T-helper 9 cell (primary cell): ENCODE measurements at regions not wholly inside any gene's neighbourhood (a gene's known extent, or its start where the extent isn't known, plus 50 kb on each side); places are given as distances from the start of the nearest gene placed in this dataset.

Experiments used
- DNase-seq: peaks from one replicate; pipeline ENCODE4 v3.0.0-alpha.2; 2020

GRCh38 chr14:62017651-62018230, 255.5 kb downstream of the SNAPC1 start:
- DNase-seq = no peak

DNA sequence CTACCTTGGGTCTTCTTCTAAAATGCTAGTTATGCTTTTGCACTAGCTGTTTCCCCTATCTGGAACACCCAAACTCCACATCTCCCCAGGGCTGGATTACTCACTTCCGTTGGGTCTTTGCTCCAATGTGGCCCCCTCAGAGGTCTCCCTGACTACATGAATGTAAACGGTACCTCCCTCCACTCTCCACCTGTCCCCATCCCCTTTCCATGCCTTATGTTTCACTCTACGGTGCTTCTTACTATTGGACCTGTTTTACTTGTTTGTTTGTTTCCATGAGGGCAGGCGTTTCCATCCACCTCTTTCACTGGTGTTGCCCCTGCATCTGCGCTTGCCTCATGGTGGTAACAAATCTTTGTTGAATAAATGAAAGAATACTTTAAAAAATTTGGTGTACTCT, 256.4 kb downstream of the SNAPC1 start:
- no peak for DNase-seq

- DNase-seq = no peak
Observed at GRCh38 chr14:62027958-62028357, 265.7 kb downstream of the SNAPC1 start.

- DNase-seq = no peak
Observed at GRCh38 chr14:62029569-62029924, 267.3 kb downstream of the SNAPC1 start.

DNA sequence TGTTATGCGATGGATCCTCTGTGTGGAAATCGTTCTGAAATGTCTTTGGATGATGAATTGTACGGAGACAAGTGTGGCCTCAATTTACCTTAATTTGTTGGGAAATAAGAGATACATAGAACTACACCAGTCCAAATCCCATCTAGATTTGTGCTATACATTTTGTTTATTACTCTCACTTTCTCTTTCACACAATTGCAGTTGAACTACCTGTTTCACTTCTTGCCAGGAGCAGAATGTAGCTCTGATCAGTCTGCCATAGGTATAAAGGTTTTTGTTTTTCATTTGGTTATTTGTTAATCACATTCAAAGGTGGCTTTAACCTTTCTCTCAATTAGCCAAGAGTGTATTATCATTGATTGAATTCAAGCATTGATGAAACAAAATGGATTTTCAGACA, 268.2 kb downstream of the SNAPC1 start:
- no peak for DNase-seq

DNA sequence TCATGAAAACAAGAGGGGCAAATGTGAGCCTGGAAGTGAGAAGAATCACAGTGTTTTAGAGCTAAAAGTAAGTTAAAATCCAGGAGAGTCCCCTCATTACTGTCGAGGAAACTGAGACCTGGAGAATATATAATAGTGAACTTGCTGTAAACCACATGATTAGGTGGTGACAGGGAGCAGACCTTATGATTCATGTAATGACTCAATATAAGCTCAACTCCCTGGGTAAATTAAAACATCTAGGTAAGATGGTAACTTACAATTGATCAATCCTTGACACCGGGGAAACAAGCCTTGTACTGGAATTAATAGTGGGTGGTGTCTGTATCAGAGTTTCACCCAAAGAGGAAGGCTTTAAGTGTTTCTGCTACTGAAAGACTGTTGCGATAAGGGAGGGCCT, 269.3 kb downstream of the SNAPC1 start:
- no peak for DNase-seq

GRCh38 chr14:62053188-62053587, 291.0 kb downstream of the SNAPC1 start:
- DNase-seq = no peak

DNA sequence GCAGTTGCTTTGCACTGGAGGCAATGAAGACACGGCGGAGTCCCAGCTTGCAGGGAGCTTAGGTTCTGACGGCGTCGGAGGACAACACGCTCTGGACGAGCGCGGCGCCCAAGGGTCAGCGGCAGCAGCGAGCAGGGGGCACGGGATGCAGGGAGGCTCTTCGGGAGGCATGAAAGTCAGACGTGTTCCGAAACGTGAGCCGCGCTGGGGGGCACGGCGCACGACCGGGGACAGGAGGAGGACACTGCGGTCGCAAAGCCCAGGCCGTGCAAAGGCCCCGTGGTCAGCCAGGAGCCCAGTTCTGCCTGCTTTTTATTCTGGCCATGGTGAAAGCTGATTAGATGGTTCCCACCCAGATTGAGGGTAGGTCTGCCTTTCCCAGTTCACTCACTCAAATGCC, 294.6 kb downstream of the SNAPC1 start:
- no peak for DNase-seq

DNA sequence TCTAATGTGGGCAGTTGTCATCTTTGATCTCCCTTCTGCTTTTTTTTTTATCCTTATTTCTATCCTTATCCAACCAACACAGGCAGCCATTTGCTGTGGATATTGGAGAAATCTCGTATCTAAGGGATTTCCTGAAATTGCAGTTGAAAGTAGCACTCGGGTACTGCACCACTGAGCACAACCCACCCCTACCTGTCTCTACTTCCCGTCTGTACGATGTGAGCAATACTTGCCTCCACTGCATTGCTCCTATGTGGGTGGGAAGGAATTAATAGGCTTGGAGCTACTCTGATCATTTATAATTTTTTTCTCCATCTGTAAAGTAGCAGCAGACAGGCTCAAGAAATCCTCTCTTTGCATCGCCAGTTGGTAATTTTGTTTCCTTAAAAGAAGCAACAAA, 300.4 kb downstream of the SNAPC1 start:
- no peak for DNase-seq

DNA sequence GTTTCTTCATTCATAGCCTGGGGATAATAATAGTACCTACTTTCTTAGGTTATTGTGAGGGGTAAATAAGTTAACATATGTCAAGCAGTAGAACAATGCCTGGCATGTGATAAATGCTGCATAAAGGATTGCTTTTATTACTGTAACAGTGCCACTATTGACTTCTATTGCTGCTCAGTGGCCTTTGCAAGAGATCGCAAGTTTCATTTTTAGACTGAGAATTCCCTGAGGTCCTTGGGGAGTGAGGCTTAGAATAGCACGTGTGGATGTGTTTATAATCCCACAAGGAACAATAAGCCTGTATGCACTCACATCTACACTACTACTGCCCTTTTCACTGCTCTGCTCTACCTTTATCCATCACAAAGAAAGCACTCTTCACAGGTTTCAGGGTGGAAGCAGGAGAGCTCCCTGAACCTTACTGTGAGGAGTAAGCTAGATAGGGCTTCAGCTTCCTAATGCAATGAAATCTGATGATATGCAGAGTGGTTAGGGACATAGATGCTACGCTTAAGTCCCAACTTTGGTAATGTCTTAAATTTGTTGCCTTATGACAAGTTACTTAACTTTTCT, 302.6 kb downstream of the SNAPC1 start:
- no peak for DNase-seq

GRCh38 chr14:62066304-62066703, 304.1 kb downstream of the SNAPC1 start:
- no peak for DNase-seq

DNA sequence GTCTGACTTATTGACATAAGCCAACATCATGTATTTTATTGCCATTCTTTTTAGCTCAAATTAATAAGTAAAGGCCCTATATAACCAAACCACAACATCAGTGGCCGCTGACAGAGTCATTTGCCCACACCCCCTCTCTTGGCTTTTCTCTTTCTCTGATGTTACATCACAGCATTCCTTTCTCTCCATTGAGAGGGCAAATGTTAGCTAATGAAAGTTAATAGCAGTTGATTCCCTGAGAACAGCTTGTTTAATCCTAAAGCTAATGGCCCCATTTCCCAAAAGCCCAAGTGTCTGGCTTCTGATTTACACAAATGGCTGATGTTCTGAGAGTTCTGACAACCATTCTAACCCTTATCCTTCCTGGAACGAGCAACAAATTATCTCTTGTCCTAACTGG, 308.8 kb downstream of the SNAPC1 start:
- DNase-seq = no peak

GRCh38 chr14:62076368-62076767, 314.1 kb downstream of the SNAPC1 start:
- DNase-seq = no peak

GRCh38 chr14:62076825-62077605, 314.8 kb downstream of the SNAPC1 start:
- DNase-seq = no peak

- no peak for DNase-seq
Observed at GRCh38 chr14:62077676-62078261, 315.5 kb downstream of the SNAPC1 start.

DNA sequence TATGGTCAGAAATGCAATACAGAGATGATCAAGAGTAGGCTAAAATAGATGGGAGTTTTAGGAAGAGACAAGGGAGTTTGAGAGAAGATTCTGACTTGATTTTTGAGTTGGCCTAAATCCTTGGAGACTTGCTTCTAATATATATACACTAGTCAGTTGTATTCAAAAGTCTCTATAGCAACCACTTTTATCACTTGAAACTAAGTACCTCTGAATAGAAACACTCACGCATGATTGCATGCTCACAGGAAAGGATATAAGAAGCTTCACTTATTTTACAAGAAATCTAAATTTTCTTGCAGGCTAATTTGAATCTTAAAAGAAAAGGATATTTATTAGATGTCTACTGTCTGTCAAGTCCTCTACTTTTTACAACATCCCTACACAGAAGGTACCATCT, 316.8 kb downstream of the SNAPC1 start:
- DNase-seq = no peak

- no peak for DNase-seq
Observed at GRCh38 chr14:62081012-62081612, 318.9 kb downstream of the SNAPC1 start.

- no peak for DNase-seq
Observed at GRCh38 chr14:62081951-62082350, 319.7 kb downstream of the SNAPC1 start.

GRCh38 chr14:62082779-62083178, 320.6 kb downstream of the SNAPC1 start:
- no peak for DNase-seq

DNA sequence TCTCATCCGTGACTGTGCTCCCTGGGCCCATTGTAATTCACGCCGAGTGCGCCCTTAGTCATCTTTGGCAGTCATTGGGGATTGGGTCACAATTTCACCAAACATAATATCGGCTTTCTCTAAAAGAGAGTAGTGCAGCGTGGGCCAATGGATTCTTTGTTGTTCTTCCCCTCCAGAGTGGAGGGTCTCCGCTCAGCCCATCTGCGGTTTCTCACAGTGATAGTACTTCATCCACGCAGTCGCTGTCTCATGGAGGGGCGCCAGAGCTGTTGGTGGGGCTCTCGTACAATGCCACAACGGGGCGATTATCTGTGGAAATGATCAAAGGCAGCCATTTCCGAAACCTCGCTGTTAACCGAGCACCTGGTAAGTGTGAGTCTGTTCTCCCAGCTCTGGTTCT, 321.8 kb downstream of the SNAPC1 start:
- no peak for DNase-seq

DNA sequence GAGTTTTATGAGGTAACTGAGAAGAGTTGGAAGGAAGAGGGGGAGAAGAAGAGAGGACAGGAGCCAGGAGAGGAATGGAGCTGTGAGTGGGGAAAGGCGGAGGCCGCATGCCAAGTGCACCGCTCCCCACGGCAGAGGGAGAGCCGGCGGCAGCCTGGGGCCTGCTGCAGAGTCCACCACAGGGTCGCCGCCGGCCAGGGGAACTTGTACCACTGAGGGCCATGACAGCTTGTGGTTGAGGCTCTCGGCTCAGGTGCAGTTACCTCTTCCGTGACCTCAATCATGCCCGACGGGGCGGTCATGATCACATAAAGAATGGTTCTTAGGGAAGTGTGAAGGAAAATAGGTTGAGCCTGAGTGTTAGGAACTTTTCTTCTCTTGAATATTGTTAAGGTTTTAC, 325.0 kb downstream of the SNAPC1 start:
- no peak for DNase-seq

- DNase-seq = no peak
Observed at GRCh38 chr14:62093736-62094135, 331.5 kb downstream of the SNAPC1 start.

DNA sequence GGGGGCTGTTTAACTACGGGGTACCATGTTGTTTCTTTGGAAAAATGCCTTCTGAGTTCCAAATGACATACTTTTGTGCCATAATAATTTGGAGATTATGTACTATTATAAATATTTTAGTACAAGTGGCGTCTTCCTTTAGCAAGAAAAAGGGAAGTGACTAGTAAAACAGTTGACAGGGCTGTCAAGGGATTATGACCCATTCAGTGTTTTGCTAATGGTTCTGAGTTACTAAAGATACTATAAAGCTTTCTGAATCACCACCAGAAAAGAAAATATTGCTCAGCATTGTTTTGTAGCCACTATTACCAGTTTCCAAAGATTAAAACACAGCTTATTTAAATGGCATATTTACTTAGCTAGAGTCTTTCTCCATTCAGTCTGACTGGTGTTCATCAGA, 334.9 kb downstream of the SNAPC1 start:
- no peak for DNase-seq

GRCh38 chr14:62097824-62098223, 335.6 kb downstream of the SNAPC1 start:
- no peak for DNase-seq
